ENCODE measurements at regions not wholly inside any gene's neighbourhood (a gene's known extent, or its start where the extent isn't known, plus 50 kb on each side); places are given as distances from the start of the nearest gene placed in this dataset.

DNA sequence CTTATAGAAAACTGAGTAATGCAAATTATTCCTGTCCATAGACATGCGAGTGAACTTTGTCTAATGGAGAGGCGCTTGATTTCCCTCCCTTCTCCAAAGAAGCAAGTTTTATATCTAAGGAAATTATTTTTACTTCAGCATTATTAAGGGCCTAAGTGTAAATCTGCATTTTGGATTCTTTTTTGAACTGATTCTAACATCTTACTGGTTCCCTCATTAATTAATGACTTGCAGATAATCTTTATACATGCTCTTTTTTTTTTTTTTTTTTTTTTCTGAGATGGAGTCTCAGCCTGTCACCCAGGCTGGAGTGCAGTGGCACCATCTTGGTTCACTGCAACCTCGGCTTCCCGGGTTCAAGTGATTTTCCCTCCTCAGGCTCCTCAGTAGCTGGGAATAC, 209.5 kb downstream of the TLE4 start:
- Histone ChIP-seq H3K27ac (no peak overlapping the region), H3K4me1 (no peaks in the 10 kb centered on the region), H3K9ac (no peak overlapping the region), H3K4me2 (no peak overlapping the region), H3K9me3 (replicated peaks in 1 of 11) (peaks cover 4 to 23% (median 15%) of the 10 kb centered on the region in 11 experiments; a peak in 11 of 22 replicates), H3K27me3 (no peaks in the 10 kb centered on the region), H3K36me3 (no peaks in the 10 kb centered on the region), H4K20me1 (no peaks in the 10 kb centered on the region), H3K4me3 (no peak overlapping the region)
- TF ChIP-seq Cebpa-rat (IDR thresholded peaks at IDR 0.05) = no peak

DNA sequence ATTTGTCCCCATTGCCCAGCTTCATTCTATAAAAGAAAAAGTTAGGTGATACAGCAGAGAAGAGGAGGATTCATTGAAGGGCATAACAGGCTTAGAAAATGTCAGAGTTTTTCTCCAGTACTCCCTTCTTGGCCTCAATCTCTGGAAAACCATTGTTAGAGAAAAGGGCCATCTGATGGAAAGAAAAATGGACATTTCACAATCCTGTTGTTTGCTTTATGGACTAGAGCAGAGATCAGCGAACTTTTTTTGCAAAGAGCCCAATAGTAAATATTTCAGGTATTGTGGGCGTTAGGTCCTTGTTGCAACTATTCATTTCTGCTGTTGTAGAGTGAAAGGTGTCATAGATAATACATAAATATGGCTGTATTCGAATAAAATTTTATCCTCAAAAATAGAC, 208.8 kb downstream of the TLE4 start:
- Histone ChIP-seq H3K9me3 (replicated peaks in 1 of 11) (peaks cover 4 to 20% (median 15%) of the 10 kb centered on the region in 11 experiments; a peak in 11 of 22 replicates), H3K4me3 (no peak overlapping the region), H4K20me1 (no peaks in the 10 kb centered on the region), H3K36me3 (no peaks in the 10 kb centered on the region), H3K9ac (no peak overlapping the region), H3K27ac (no peak overlapping the region), H3K27me3 (no peaks in the 10 kb centered on the region), H3K4me2 (no peak overlapping the region), H3K4me1 (no peaks in the 10 kb centered on the region)
- TF ChIP-seq Cebpa-rat (IDR thresholded peaks at IDR 0.05) = no peak

GRCh38 chr9:79779901-79780300, 208.1 kb downstream of the TLE4 start:
- H3K4me3 ChIP-seq = no peak overlapping the region
- TF ChIP-seq Cebpa-rat (IDR thresholded peaks at IDR 0.05) = no peak
- no peak overlapping the region for H3K27ac ChIP-seq
- no peaks in the 10 kb centered on the region for H4K20me1 ChIP-seq
- no peaks in the 10 kb centered on the region for H3K27me3 ChIP-seq
- no peaks in the 10 kb centered on the region for H3K4me1 ChIP-seq
- no peaks in the 10 kb centered on the region for H3K36me3 ChIP-seq
- no peak overlapping the region for H3K9ac ChIP-seq
- H3K9me3 ChIP-seq (replicated peaks in 1 of 11) = peaks cover 4 to 20% (median 15%) of the 10 kb centered on the region in 11 experiments; a peak in 11 of 22 replicates
- H3K4me2 ChIP-seq = no peak overlapping the region

GRCh38 chr9:79778581-79778980, 206.8 kb downstream of the TLE4 start:
- peaks cover 4 to 20% (median 15%) of the 10 kb centered on the region in 11 experiments; a peak in 11 of 22 replicates for H3K9me3 ChIP-seq (replicated peaks in 1 of 11)
- H3K27ac ChIP-seq = no peak overlapping the region
- no peaks in the 10 kb centered on the region for H3K4me1 ChIP-seq
- H3K9ac ChIP-seq = no peak overlapping the region
- no peaks in the 10 kb centered on the region for H3K36me3 ChIP-seq
- TF ChIP-seq Cebpa-rat (IDR thresholded peaks at IDR 0.05) = no peak
- H4K20me1 ChIP-seq = no peaks in the 10 kb centered on the region
- H3K27me3 ChIP-seq = no peaks in the 10 kb centered on the region
- H3K4me2 ChIP-seq = no peak overlapping the region
- H3K4me3 ChIP-seq = no peak overlapping the region

- Histone ChIP-seq H3K27ac (no peak overlapping the region), H3K36me3 (no peaks in the 10 kb centered on the region), H3K4me1 (no peaks in the 10 kb centered on the region), H3K9me3 (replicated peaks in 1 of 11) (peaks cover 0 to 5% (median 0%) of the 10 kb centered on the region in 11 experiments; a peak in 5 of 22 replicates), H3K4me2 (no peak overlapping the region), H3K27me3 (no peaks in the 10 kb centered on the region), H3K9ac (no peak overlapping the region), H4K20me1 (no peaks in the 10 kb centered on the region), H3K4me3 (no peak overlapping the region)
- no peak for TF ChIP-seq Cebpa-rat (IDR thresholded peaks at IDR 0.05)
Observed at GRCh38 chr9:79776581-79776980, 204.8 kb downstream of the TLE4 start.

All from BLaER1 treated with 17β-estradiol and CSF1 and Interleukin-3, amounts not matched to agents 10 nM and 100 nM (cell line).